GM10266 (cell line): ENCODE measurements at regions not wholly inside any gene's neighbourhood (a gene's known extent, or its start where the extent isn't known, plus 50 kb on each side); places are given as distances from the start of the nearest gene placed in this dataset.
"Not testable (repeated sequence)": the region's sequence is repeated elsewhere in the genome, so short reads cannot be mapped to it uniquely, and the experiment has no call there.

Experiments used
- DNase-seq: peaks from one replicate; pipeline ENCODE4 v3.0.0; 2012; ENCODE audit errors: extremely low spot score
- TF ChIP-seq, protein P1 (sequence below): IDR thresholded peaks from 2 replicates; pipeline ENCODE4 v1.5.1; 2012; ENCODE audit warnings: mild to moderate bottlenecking, low read depth; ENCODE audit not compliant: control insufficient read depth, insufficient read depth; ENCODE audit errors: missing control alignments

DNA sequence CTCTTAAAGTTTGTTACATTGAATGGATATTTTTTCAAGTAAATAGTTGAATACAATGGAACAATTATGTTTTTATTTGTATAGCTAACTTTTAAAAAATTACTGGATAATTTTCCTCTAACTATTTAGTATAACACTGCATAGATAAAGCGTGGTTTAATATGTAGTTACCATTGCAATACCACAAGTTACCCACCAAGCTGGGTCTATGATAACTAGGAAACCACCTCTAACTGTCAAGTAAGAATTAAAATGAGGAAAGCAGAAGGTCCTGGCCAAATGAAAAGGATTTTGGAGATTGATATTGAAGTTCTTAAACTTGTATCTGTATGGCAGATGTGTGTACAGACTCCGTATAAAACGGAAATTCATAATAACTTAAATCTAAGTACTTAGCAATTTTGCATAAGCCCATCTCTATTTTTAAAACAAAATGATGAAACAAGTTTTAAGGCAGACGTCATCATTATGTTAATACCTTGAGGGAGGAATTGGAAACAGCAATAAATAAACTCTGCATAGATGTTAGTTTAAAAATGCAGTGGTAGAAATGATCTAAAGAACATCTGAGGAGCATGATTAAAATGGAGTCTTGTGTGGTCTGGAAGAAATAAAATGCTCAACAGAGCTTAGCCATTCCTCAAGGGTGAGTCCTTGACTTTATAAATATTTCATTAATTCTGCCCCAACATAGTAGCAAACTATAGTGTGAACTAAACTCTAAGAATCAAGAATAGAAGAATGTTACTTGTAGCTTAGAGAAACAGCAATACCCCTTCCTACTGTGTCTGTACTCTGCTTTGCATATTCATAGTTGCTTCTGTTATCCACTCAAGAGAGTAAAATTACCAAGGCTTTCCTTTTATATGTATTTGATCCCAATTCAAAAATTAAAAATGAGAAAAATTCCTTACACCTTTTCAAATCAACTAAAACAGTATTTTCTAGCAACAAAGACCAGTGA is 206.4 kb upstream of the FERD3L start:
- DNase-seq: no peak

DNA sequence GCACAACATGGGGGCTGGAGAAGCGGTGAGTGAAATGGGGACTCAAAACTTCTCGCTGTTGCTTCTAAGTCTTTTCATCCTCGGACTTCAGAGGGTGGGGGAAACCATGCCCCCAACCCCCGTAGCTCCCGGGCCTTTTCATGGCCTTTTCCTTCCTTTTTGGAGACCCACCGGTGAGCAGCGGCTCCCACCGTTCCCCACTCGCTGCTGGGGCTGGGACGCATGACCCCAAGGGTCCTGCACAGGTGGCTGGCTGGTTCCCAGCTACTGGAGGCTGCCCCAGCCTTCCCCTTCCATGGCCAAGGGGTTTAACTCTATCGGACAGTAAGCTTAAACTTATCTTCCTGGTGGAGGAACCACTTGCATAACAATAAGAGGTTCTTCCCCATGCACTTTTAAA is 194.3 kb upstream of the FERD3L start:
- TF ChIP-seq, protein P1, sequence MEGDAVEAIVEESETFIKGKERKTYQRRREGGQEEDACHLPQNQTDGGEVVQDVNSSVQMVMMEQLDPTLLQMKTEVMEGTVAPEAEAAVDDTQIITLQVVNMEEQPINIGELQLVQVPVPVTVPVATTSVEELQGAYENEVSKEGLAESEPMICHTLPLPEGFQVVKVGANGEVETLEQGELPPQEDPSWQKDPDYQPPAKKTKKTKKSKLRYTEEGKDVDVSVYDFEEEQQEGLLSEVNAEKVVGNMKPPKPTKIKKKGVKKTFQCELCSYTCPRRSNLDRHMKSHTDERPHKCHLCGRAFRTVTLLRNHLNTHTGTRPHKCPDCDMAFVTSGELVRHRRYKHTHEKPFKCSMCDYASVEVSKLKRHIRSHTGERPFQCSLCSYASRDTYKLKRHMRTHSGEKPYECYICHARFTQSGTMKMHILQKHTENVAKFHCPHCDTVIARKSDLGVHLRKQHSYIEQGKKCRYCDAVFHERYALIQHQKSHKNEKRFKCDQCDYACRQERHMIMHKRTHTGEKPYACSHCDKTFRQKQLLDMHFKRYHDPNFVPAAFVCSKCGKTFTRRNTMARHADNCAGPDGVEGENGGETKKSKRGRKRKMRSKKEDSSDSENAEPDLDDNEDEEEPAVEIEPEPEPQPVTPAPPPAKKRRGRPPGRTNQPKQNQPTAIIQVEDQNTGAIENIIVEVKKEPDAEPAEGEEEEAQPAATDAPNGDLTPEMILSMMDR: no peak
- DNase-seq: no peak

More for the DNA sequence above, 206.4 kb upstream of the FERD3L start:
- TF ChIP-seq, protein P1: no peak

- not testable (repeated sequence) for DNase-seq
Observed at GRCh38 chr7:19338512-19338911, 193.3 kb upstream of the FERD3L start.

DNA sequence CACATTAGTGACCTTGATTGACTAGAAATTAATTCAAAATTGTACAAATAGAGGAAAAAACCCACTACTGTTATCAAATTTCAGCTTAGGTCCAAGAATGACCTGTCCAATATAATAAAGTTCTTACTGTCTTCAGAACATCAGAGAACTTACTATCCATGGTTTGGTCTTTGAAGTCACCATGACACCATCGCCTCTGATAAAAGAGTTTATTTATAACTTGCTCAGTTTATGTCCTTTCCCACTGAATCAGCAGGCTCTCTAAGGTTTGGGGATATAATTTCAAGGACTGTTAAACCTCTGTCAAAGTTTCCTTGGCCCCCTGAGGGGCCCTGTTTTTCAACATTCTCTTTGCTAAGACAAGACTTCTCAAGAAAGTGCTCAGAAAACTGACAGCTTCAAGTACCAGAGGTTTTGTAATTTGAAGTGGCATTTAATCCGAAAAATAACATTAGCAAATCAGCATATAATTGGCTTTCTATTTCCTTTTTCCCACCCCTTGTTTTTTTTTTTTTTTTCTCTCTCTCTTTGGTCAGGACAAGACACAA is 191.7 kb upstream of the FERD3L start:
- no peak for DNase-seq
- TF ChIP-seq, protein P1: no peak

- TF ChIP-seq, protein P1: no peak
- DNase-seq: no peak
Observed at GRCh38 chr7:19333706-19334105, 188.5 kb upstream of the FERD3L start.

DNA sequence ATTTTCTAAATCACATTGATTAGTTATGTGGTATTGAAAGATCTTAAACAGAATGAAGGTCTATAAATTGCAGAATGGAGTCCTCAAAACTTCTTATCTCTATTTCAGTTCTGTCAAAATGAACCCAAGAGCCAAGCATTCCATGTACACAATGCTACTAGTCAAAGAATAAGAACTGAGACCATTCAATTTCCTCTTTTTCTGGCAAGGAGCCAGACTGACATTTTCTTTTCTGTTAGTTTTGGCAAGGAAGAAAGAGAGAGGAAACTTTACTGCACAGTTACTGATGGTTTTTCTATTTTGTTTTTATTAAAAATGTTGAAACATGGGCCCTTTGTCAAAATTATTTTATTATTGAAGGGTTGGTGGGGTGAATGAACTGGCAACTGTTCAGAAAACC is 181.8 kb upstream of the FERD3L start:
- TF ChIP-seq, protein P1: no peak
- DNase-seq: no peak

DNA sequence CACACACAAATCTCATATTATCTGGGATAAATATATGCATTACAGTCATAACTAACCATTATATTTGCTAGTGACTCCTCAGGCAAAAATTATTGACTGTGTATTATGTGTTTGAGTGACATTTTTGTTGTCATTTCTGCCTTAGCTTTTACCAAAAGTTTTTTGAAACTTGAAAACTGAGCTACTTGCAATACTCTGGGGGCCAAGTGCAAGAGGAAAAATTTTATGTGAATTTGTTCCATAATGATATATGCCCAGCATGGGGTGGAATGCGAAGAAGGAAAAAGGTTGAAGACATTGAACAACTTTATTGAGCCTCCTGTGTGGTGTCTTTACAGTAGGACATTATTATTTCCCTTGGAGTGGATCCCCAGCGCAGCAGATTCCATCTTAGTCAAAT is 176.8 kb upstream of the FERD3L start:
- no peak for DNase-seq
- TF ChIP-seq, protein P1: no peak

- TF ChIP-seq, protein P1: no peak
- no peak for DNase-seq
Observed at GRCh38 chr7:19318287-19318686, 173.1 kb upstream of the FERD3L start.
